Epithelial cell of proximal tubule (primary cell): ENCODE measurements at regions not wholly inside any gene's neighbourhood (a gene's known extent, or its start where the extent isn't known, plus 50 kb on each side); places are given as distances from the start of the nearest gene placed in this dataset.

ENCODE experiments used
- DNase-seq: peaks from one replicate; pipeline ENCODE4 v3.0.0-alpha.2; 2011; ENCODE audit warnings: low read depth
- H3K4me3 ChIP-seq: 2 replicates; pipeline ENCODE4 v1.5.1; 2011; ENCODE audit warnings: low read depth, mild to moderate bottlenecking, low read length
- CTCF ChIP-seq: conservative IDR thresholded peaks from 2 replicates; pipeline ENCODE4 v1.5.1; 2012; ENCODE audit warnings: low read depth, mild to moderate bottlenecking, low read length

- no peak for TF ChIP-seq CTCF
- no peak for DNase-seq
- H3K4me3 ChIP-seq: no peak overlapping the region
These were observed 97.7 kb downstream of the GYPC start for GRCh38 chr2:126753501-126754212.

GRCh38 chr2:126754240-126755004 is 98.5 kb downstream of the GYPC start:
- no peak overlapping the region for H3K4me3 ChIP-seq
- DNase-seq: no peak
- TF ChIP-seq CTCF: no peak

GRCh38 chr2:126756125-126756524 is 100.2 kb downstream of the GYPC start:
- no peak overlapping the region for H3K4me3 ChIP-seq
- DNase-seq: no peak
- TF ChIP-seq CTCF: no peak

GRCh38 chr2:126761256-126761980 is 105.5 kb downstream of the GYPC start:
- no peak overlapping the region for H3K4me3 ChIP-seq
- DNase-seq: no peak
- no peak for TF ChIP-seq CTCF

GRCh38 chr2:126761981-126762878 is 106.3 kb downstream of the GYPC start:
- no peak for TF ChIP-seq CTCF
- DNase-seq: no peak
- no peak overlapping the region for H3K4me3 ChIP-seq

GRCh38 chr2:126764686-126765265 is 108.8 kb downstream of the GYPC start:
- no peak for TF ChIP-seq CTCF
- H3K4me3 ChIP-seq: no peak overlapping the region
- DNase-seq: no peak
